ENCODE measurements at regions not wholly inside any gene's neighbourhood (a gene's known extent, or its start where the extent isn't known, plus 50 kb on each side); places are given as distances from the start of the nearest gene placed in this dataset.

DNA sequence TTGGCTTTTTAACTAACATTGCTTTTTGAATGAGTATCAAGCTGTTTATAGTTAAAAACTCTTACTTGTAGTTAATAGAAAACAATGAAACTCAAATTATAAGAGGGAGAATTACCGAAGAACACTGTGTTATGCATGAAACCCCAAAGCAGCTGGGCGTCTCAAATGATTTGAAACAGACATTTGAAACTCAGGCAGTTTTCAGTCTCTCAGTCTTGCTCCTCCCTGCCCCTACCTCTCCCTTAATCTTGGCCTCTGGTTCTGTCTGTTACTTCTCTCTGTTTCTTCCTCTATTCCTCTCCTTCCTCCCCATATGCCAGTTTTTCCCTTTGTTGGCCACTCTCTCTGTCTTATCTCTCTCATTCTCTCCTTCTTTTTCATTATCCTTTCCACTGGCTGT, 118.3 kb upstream of the SYNPR start:
- no peaks in the 10 kb centered on the region for H3K36me3 Mint-ChIP-seq

DNA sequence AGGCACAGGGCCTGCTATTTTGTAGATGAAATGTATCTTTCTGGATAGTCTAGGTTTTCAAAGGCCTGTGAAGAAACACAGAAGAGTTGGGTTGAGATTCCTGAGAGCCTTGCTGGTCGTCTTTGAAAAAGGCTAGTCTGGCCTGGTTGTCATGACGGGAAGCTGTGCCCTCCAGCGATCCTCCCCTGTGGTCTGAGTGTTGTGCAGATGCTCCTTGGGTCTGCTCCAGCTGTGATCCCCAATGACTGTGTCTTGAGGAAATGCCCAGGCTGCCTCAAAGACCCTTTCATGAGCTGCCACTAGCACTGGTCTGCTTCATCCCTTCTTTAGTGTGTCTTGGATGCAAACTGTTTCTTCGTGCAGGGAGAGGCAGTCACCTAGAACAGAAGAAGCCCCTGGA, 111.0 kb upstream of the SYNPR start:
- TF ChIP-seq, protein P1, sequence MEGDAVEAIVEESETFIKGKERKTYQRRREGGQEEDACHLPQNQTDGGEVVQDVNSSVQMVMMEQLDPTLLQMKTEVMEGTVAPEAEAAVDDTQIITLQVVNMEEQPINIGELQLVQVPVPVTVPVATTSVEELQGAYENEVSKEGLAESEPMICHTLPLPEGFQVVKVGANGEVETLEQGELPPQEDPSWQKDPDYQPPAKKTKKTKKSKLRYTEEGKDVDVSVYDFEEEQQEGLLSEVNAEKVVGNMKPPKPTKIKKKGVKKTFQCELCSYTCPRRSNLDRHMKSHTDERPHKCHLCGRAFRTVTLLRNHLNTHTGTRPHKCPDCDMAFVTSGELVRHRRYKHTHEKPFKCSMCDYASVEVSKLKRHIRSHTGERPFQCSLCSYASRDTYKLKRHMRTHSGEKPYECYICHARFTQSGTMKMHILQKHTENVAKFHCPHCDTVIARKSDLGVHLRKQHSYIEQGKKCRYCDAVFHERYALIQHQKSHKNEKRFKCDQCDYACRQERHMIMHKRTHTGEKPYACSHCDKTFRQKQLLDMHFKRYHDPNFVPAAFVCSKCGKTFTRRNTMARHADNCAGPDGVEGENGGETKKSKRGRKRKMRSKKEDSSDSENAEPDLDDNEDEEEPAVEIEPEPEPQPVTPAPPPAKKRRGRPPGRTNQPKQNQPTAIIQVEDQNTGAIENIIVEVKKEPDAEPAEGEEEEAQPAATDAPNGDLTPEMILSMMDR (IDR thresholded peaks at IDR 0.05) = no peak
- Histone ChIP-seq H4K20me1 (ENCODE audit: insufficient read depth, low read length) (no peaks in the 10 kb centered on the region), H3K4me3 (replicated peaks in 1 of 3; ENCODE audit: low read depth in 2 of 3, low read length in 3 of 3) (no peak overlapping the region), H3K27ac (ENCODE audit: low read depth in 1 of 2, low read length in 2 of 2) (no peak overlapping the region), H3K79me2 (ENCODE audit: insufficient read depth, low read length) (no peaks in the 10 kb centered on the region), H3K9ac (ENCODE audit: insufficient read depth, low read length, poor library complexity, severe bottlenecking) (no peak overlapping the region), H3K27me3 (ENCODE audit: control insufficient read depth in 2 of 2, insufficient read depth in 2 of 2, low read length in 2 of 2) (no peaks in the 10 kb centered on the region), H3K4me2 (replicated peaks; ENCODE audit: extremely low read depth, low read length, poor library complexity, severe bottlenecking) (no peak overlapping the region), H3K9me3 (replicated peaks in 1 of 2; ENCODE audit: control insufficient read depth in 1 of 2, insufficient read depth in 1 of 2, low read length in 2 of 2) (peaks cover 0 to 1% of the 10 kb centered on the region in 2 donors), H2AFZ (ENCODE audit: insufficient read depth, low read depth, low read length, poor library complexity, severe bottlenecking) (no peak overlapping the region), H3K36me3 (replicated peaks in 1 of 2; ENCODE audit: control insufficient read depth in 1 of 2, insufficient read depth in 2 of 2, low read length in 2 of 2) (no peaks in the 10 kb centered on the region), H3K4me1 (ENCODE audit: control insufficient read depth in 1 of 2, insufficient read depth in 2 of 2, low read length in 2 of 2) (no peaks in the 10 kb centered on the region)
- H3K27me3 Mint-ChIP-seq (ENCODE audit: low read depth in 3 of 3) = no peaks in the 10 kb centered on the region
- 77% methylated on average over 4 of the region's 4 CpGs for WGBS (ENCODE audit: insufficient coverage)
- no peaks in the 10 kb centered on the region for H3K36me3 Mint-ChIP-seq
- peaks cover 0 to 6% (median 0%) of the 10 kb centered on the region in 7 donors for H3K9me3 Mint-ChIP-seq
- DNase-seq = no peak
- no peak overlapping the region for H3K27ac Mint-ChIP-seq
- intact Hi-C loops (cut with micrococcal nuclease) = no loop called here
- no peak overlapping the region for H3K4me3 Mint-ChIP-seq
- H3K4me1 Mint-ChIP-seq = no peaks in the 10 kb centered on the region

More for the DNA sequence above, 118.3 kb upstream of the SYNPR start:
- H3K79me2 ChIP-seq (ENCODE audit: insufficient read depth, low read length) = no peaks in the 10 kb centered on the region
- 80% methylated on average over 1 of the region's 2 CpGs for WGBS (ENCODE audit: insufficient coverage)
- no peak for DNase-seq
- no peaks in the 10 kb centered on the region for H4K20me1 ChIP-seq (ENCODE audit: insufficient read depth, low read length)
- H3K4me2 ChIP-seq (replicated peaks; ENCODE audit: extremely low read depth, low read length, poor library complexity, severe bottlenecking) = no peak overlapping the region
- no peaks in the 10 kb centered on the region for H3K4me1 ChIP-seq (ENCODE audit: control insufficient read depth in 1 of 2, insufficient read depth in 2 of 2, low read length in 2 of 2)
- TF ChIP-seq, protein P1 (IDR thresholded peaks at IDR 0.05) = no peak
- Mint-ChIP-seq H3K4me1 (no peaks in the 10 kb centered on the region), H3K4me3 (no peak overlapping the region), H3K9me3 (peaks cover 0 to 8% (median 0%) of the 10 kb centered on the region in 7 donors), H3K27ac (no peak overlapping the region), H3K27me3 (ENCODE audit: low read depth in 3 of 3) (no peaks in the 10 kb centered on the region)
- H3K9me3 ChIP-seq (replicated peaks in 1 of 2; ENCODE audit: control insufficient read depth in 1 of 2, insufficient read depth in 1 of 2, low read length in 2 of 2) = no peaks in the 10 kb centered on the region
- no peak overlapping the region for H3K9ac ChIP-seq (ENCODE audit: insufficient read depth, low read length, poor library complexity, severe bottlenecking)
- no peaks in the 10 kb centered on the region for H3K27me3 ChIP-seq (ENCODE audit: control insufficient read depth in 2 of 2, insufficient read depth in 2 of 2, low read length in 2 of 2)
- no peak overlapping the region for H3K27ac ChIP-seq (ENCODE audit: low read depth in 1 of 2, low read length in 2 of 2)
- no peak overlapping the region for H3K4me3 ChIP-seq (replicated peaks in 1 of 3; ENCODE audit: low read depth in 2 of 3, low read length in 3 of 3)
- no peaks in the 10 kb centered on the region for H3K36me3 ChIP-seq (replicated peaks in 1 of 2; ENCODE audit: control insufficient read depth in 1 of 2, insufficient read depth in 2 of 2, low read length in 2 of 2)
- H2AFZ ChIP-seq (ENCODE audit: insufficient read depth, low read depth, low read length, poor library complexity, severe bottlenecking) = no peak overlapping the region
- intact Hi-C loops (cut with micrococcal nuclease) = no loop called here

Measured in CD14-positive monocyte (primary cell).